Testis (tissue), 2 donors: ENCODE measurements at regions not wholly inside any gene's neighbourhood (a gene's known extent, or its start where the extent isn't known, plus 50 kb on each side); places are given as distances from the start of the nearest gene placed in this dataset.

ENCODE experiments used
- CTCF ChIP-seq, 3 experiments: fragments of 450-650 bp in 2 of 3; fragments of 200-600 bp in 1 of 3; sonication (generic) in 1 of 3; IDR thresholded peaks; one replicate each; pipeline ENCODE4 v1.5.1; 2016 to 2019; ENCODE audit warnings: antibody characterized with exemption in 3 of 3, mild to moderate bottlenecking in 2 of 3, moderate library complexity in 1 of 3
- POLR2A ChIP-seq: fragments of 450-650 bp; IDR thresholded peaks from one replicate; pipeline ENCODE4 v1.6.1; 2017; ENCODE audit warnings: antibody characterized with exemption, mild to moderate bottlenecking, moderate library complexity

- TF ChIP-seq CTCF (IDR thresholded peaks at IDR 0.05), result no peak
- TF ChIP-seq POLR2A, result no peak
These were observed 86.3 kb upstream of the PMEPA1 start for GRCh38 chr20:57795977-57796560.
